Parathyroid adenoma (tissue), 2 donors: ENCODE measurements at regions not wholly inside any gene's neighbourhood (a gene's known extent, or its start where the extent isn't known, plus 50 kb on each side); places are given as distances from the start of the nearest gene placed in this dataset.

ENCODE experiments used
- H2AFZ ChIP-seq: fragments of 300-600 bp; sonication (generic); one replicate; pipeline ENCODE4 v1.7.0; 2017; ENCODE audit warnings: antibody characterized with exemption, mild to moderate bottlenecking
- H3K27ac ChIP-seq: fragments of 300-600 bp; sonication (generic); one replicate; pipeline ENCODE4 v1.7.0; 2017
- H3K27me3 ChIP-seq: fragments of 300-600 bp; sonication (generic); one replicate; pipeline ENCODE4 v1.7.0; 2017; ENCODE audit warnings: low read length; ENCODE audit not compliant: control insufficient read depth, insufficient read depth
- H3K36me3 ChIP-seq: fragments of 300-600 bp; sonication (generic); one replicate; pipeline ENCODE4 v1.7.0; 2017; ENCODE audit warnings: low read length; ENCODE audit not compliant: control insufficient read depth, insufficient read depth
- H3K4me1 ChIP-seq: fragments of 300-600 bp; sonication (generic); one replicate; pipeline ENCODE4 v1.7.0; 2017; ENCODE audit warnings: control low read depth
- H3K4me2 ChIP-seq: fragments of 300-600 bp; sonication (generic); one replicate; pipeline ENCODE4 v1.7.0; 2017; ENCODE audit warnings: low read length
- H3K4me3 ChIP-seq: fragments of 300-600 bp; sonication (generic); one replicate; pipeline ENCODE4 v1.7.0; 2017; ENCODE audit warnings: low read depth, low read length
- H3K79me2 ChIP-seq: fragments of 300-600 bp; sonication (generic); one replicate; pipeline ENCODE4 v1.7.0; 2017; ENCODE audit warnings: control low read depth
- H3K9ac ChIP-seq: fragments of 300-600 bp; sonication (generic); one replicate; pipeline ENCODE4 v1.7.0; 2017; ENCODE audit warnings: mild to moderate bottlenecking
- H3K9me3 ChIP-seq: fragments of 300-600 bp; sonication (generic); one replicate; pipeline ENCODE4 v1.7.0; 2017; ENCODE audit warnings: low read length; ENCODE audit not compliant: control insufficient read depth
- CTCF ChIP-seq: fragments of 300-600 bp; sonication (generic); IDR thresholded peaks from one replicate; pipeline ENCODE4 v1.7.0; 2017; ENCODE audit warnings: antibody characterized with exemption, mild to moderate bottlenecking
- donor health status: primary hyperparathyroidism.

GRCh38 chr5:154557548-154557947, 79.5 kb upstream of the HAND1 start:
- H3K36me3 ChIP-seq: no peaks in the 10 kb centered on the region

GRCh38 chr5:154547551-154547950, 69.5 kb upstream of the HAND1 start:
- H3K4me3 ChIP-seq: no peak overlapping the region
- H3K9me3 ChIP-seq: no peaks in the 10 kb centered on the region
- H3K36me3 ChIP-seq: no peaks in the 10 kb centered on the region
- H3K27me3 ChIP-seq: no peaks in the 10 kb centered on the region
- H3K4me1 ChIP-seq: no peaks in the 10 kb centered on the region
- no peak overlapping the region for H3K27ac ChIP-seq
- no peak overlapping the region for H3K9ac ChIP-seq
- no peak for TF ChIP-seq CTCF
- no peaks in the 10 kb centered on the region for H3K79me2 ChIP-seq
- no peak overlapping the region for H3K4me2 ChIP-seq
- H2AFZ ChIP-seq: no peak overlapping the region

More at GRCh38 chr5:154557548-154557947, 79.5 kb upstream of the HAND1 start:
- Histone ChIP-seq H3K27ac (no peak overlapping the region), H3K27me3 (no peaks in the 10 kb centered on the region), H2AFZ (no peak overlapping the region), H3K79me2 (no peaks in the 10 kb centered on the region), H3K4me3 (no peak overlapping the region), H3K4me2 (no peak overlapping the region), H3K4me1 (no peaks in the 10 kb centered on the region), H3K9ac (no peak overlapping the region), H3K9me3 (no peaks in the 10 kb centered on the region)
- TF ChIP-seq CTCF: no peak

- no peak overlapping the region for H3K9ac ChIP-seq
- H3K9me3 ChIP-seq: no peaks in the 10 kb centered on the region
- H3K27ac ChIP-seq: no peak overlapping the region
- H3K4me3 ChIP-seq: no peak overlapping the region
- no peak overlapping the region for H2AFZ ChIP-seq
- H3K79me2 ChIP-seq: no peaks in the 10 kb centered on the region
- no peak for TF ChIP-seq CTCF
- no peak overlapping the region for H3K4me2 ChIP-seq
- H3K4me1 ChIP-seq: no peaks in the 10 kb centered on the region
- H3K36me3 ChIP-seq: no peaks in the 10 kb centered on the region
- H3K27me3 ChIP-seq: no peaks in the 10 kb centered on the region
Observed at GRCh38 chr5:154546719-154547118, 68.7 kb upstream of the HAND1 start.

- H3K4me3 ChIP-seq: no peak overlapping the region
- H3K36me3 ChIP-seq: no peaks in the 10 kb centered on the region
- H3K27ac ChIP-seq: no peak overlapping the region
- H3K79me2 ChIP-seq: no peaks in the 10 kb centered on the region
- H3K4me1 ChIP-seq: no peaks in the 10 kb centered on the region
- no peaks in the 10 kb centered on the region for H3K27me3 ChIP-seq
- no peaks in the 10 kb centered on the region for H3K9me3 ChIP-seq
- H3K9ac ChIP-seq: no peak overlapping the region
- H2AFZ ChIP-seq: no peak overlapping the region
- no peak overlapping the region for H3K4me2 ChIP-seq
- TF ChIP-seq CTCF: no peak
Observed at GRCh38 chr5:154544646-154545045, 66.6 kb upstream of the HAND1 start.

GRCh38 chr5:154543380-154543779, 65.4 kb upstream of the HAND1 start:
- no peak overlapping the region for H3K9ac ChIP-seq
- H3K4me2 ChIP-seq: no peak overlapping the region
- TF ChIP-seq CTCF: no peak
- H3K27me3 ChIP-seq: no peaks in the 10 kb centered on the region
- no peaks in the 10 kb centered on the region for H3K36me3 ChIP-seq
- H2AFZ ChIP-seq: no peak overlapping the region
- no peaks in the 10 kb centered on the region for H3K79me2 ChIP-seq
- no peaks in the 10 kb centered on the region for H3K4me1 ChIP-seq
- no peak overlapping the region for H3K27ac ChIP-seq
- H3K4me3 ChIP-seq: no peak overlapping the region
- no peaks in the 10 kb centered on the region for H3K9me3 ChIP-seq
